Astrocyte of the cerebellum (primary cell): ENCODE measurements at regions not wholly inside any gene's neighbourhood (a gene's known extent, or its start where the extent isn't known, plus 50 kb on each side); places are given as distances from the start of the nearest gene placed in this dataset.

Source experiments
- DNase-seq: peaks from one replicate; pipeline ENCODE4 v3.0.0-alpha.2; 2011; ENCODE audit warnings: low read depth
- H3K4me3 ChIP-seq: 2 replicates; pipeline ENCODE4 v1.5.1; 2011; ENCODE audit warnings: mild to moderate bottlenecking, low read depth, low read length, moderate library complexity
- CTCF ChIP-seq: IDR thresholded peaks from 2 replicates; pipeline ENCODE4 v1.5.1; 2012; ENCODE audit warnings: low read length, low read depth, moderate library complexity, mild to moderate bottlenecking; ENCODE audit errors: missing control alignments
- in situ Hi-C: cut with HindIII; loops from 2 replicates; pipeline ENCODE4 v1.10.0; 2017; ENCODE audit warnings: low sequenced_read_pairs

- no peak for DNase-seq
- no peak overlapping the region for H3K4me3 ChIP-seq
- in situ Hi-C loops = no loop called here
- TF ChIP-seq CTCF = no peak
These were observed 103.6 kb downstream of the HPGD start for GRCh38 chr4:174418640-174419212.

- in situ Hi-C loops = no loop called here
- DNase-seq = no peak
- no peak for TF ChIP-seq CTCF
- no peak overlapping the region for H3K4me3 ChIP-seq
These were observed 113.3 kb downstream of the HPGD start for GRCh38 chr4:174408841-174409552.

- in situ Hi-C loops = no loop called here
- no peak overlapping the region for H3K4me3 ChIP-seq
- no peak for DNase-seq
- no peak for TF ChIP-seq CTCF
These were observed 115.9 kb downstream of the HPGD start for GRCh38 chr4:174406383-174406782.

- H3K4me3 ChIP-seq = no peak overlapping the region
- in situ Hi-C loops = no loop called here
- no peak for DNase-seq
- no peak for TF ChIP-seq CTCF
These were observed 116.4 kb downstream of the HPGD start for GRCh38 chr4:174405923-174406322.

- TF ChIP-seq CTCF = no peak
- no peak for DNase-seq
- in situ Hi-C loops = no loop called here
- no peak overlapping the region for H3K4me3 ChIP-seq
These were observed 117.6 kb downstream of the HPGD start for GRCh38 chr4:174404677-174405076.

GRCh38 chr4:174403177-174403543 lies 119.1 kb downstream of the HPGD start:
- no peak overlapping the region for H3K4me3 ChIP-seq
- TF ChIP-seq CTCF = no peak
- no peak for DNase-seq
- in situ Hi-C loops = no loop called here
